HG02623 (cell line): ENCODE measurements at regions not wholly inside any gene's neighbourhood (a gene's known extent, or its start where the extent isn't known, plus 50 kb on each side); places are given as distances from the start of the nearest gene placed in this dataset.

Experiments used
- ATAC-seq: cut with Tn5 transposase; IDR thresholded peaks from one replicate; pipeline ENCODE4 v1.9.1; 2021; ENCODE audit warnings: moderate library complexity; ENCODE audit not compliant: unreplicated experiment

DNA sequence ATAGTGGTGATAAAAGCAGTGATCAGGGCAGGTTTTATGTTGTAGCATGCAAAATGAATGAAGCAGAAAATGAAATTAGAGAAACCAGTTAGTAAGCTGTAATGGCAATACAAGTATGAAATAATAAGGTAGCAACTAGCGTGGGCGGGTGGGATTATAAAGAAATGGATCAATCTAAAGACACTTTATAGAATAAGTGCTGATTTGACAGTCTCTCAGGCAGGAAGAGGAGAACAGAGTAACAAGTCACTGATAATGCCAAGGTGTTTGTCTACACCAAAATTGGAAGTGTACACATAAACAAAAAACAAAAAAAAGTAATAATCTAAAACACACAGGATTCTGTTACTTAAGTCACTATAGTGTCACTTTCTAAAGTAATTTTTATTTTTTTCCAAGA, 51.0 kb upstream of the PCBP1 start:
- ATAC-seq: no peak

DNA sequence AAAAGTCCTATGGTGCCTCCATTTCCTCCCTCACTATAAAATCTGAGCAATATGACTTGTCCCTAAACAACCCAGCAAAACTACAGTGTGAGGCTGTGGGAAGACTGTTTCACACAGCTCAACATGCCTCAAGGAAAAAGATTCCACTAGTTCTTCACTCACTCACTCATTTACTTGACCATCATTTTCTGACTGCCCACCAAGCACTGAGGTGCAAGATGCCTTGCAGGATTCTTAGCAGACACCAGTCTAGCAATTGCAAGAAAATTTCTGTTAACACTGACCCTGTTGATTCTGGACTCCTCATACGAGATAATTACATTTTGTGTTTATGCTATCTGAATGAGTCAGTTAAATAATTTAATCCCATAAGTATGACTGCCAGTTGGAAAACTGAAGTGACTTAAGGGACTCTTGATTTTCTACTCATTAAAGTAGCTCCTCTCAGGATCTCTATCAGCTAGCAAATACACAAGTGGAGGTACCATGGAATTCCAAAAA, 51.9 kb upstream of the PCBP1 start:
- no peak for ATAC-seq

DNA sequence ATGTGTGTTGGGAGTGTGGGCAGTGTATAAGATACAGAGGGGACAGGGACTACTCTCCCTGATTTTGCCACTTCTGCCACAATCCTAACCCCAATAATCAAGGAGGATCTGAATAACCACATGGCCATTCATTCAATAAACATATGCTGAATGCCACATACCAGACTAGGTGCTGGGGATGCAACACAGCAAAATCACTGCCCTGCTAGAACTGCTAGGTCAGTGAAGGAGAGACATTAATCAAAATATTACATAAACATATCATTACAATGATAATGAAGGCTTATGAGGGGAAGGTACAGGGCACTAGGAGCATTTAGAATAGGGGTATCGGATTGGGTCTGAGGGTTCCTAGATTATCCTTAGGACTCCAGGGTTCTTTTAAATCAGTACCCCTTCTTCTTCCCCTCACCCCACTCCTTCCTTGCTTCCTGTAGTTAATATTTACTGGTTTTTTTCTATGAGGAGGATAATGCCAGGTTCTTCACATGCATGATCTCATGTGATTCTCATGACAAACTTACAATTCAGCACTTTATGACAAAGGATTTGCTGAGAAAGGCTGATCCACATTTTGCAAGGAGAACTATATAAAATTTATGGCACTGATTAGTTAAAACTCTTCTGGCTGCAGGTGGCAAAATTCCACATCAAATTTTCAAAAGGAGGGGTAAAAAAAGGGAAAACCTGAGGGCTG, 56.4 kb upstream of the PCBP1 start:
- ATAC-seq: no peak

DNA sequence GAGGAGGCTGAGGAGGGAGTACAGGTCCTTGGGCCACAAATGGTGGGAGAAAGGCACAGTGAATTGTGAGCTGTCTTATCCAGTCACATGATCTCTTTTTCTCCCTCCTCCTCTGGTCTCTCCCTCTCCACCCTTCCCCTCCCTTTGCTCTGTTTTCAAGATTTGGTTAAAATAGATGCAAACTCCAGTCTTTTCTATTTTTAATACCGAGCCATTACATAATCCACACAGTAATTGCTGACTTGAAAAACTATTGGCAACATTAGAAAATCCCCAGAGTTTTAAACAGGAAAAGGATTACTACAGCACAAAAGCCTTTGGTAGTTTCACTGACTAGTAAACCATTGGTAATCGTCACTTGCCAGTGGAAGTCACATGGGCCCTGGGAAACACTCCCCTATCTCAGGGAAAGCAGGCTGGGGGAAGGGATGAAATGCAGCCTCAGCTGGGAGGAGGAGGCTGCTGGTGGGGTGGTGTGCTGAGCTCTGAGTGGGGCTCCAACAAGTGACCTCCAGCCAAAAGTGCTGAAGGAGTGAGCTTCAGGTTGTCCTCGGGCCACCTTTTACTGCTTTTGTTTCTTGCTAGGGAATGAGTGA, 57.4 kb upstream of the PCBP1 start:
- ATAC-seq: no peak

DNA sequence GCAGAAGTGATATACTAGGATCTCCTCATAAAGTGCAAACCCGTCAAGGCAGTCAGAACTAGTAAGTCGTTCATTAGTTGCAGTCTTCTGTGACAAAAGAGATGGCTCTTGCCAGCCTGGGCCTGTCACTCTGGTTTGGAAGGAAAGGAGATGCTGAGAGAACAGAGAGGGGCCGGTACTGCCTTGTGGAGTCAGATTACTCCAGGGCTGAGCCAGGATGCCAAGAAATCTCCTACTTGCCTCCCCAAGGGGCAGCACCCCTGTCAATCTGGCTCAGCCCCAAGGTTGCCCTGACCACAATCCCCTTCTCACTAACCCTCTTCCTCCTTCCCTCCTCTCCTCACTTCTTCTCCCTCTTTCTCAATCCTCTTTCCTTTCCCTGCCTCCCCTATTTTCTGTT, 62.9 kb upstream of the ASPRV1 start:
- no peak for ATAC-seq

DNA sequence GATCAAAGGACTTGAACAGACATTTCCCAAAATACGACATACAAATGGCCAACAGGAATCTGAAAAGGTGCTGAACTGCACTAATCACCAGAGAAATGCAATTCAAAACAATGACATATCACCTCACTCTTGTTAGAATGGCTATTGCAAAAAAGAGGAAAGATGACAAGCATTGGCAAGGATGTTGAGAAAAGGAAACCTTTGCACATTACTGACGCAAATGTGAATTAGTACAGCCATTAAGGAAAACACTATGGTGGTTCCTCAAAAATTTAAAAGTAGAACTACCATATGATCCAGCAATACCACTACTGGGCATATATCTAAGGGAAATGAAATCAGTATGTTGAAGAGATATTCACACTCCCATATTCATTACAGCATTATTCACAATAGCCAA, 57.7 kb upstream of the ASPRV1 start:
- ATAC-seq: no peak

DNA sequence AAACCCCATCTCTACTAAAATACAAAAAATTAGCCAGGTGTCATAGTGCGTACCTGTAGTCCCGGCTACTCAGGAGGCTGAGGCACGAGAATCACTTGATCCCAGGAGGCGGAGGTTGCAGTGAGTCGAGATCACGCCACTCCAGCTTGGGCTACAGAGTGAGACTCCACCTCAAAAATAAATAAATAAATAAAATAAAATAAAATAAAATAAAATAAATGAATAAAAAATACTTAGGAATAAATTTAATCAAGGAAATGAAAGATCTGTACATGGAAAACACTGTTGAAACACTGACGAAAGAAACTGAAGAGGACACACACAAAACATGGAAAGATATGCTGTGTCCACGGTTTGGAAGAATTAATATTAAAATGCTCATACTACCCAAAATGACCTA, 56.5 kb upstream of the ASPRV1 start:
- ATAC-seq: no peak

DNA sequence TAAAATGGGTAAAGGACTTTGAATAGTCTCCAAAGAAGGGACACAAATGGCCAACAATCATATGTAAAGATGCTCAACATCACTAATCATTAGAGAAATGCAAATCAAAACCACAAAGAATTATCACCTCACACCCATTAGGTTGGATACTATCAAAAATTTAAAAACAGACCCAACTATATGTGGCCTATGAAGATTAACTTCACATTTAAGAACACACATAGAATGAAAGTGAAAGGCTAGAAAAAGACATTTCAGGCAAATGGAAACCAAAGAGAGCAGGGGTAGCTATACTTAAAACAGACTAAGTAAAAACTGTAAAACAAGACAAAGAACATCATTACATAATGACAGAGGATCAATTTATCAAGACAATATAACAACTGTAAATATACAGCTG, 53.5 kb upstream of the ASPRV1 start:
- ATAC-seq: peak; percentile 47

DNA sequence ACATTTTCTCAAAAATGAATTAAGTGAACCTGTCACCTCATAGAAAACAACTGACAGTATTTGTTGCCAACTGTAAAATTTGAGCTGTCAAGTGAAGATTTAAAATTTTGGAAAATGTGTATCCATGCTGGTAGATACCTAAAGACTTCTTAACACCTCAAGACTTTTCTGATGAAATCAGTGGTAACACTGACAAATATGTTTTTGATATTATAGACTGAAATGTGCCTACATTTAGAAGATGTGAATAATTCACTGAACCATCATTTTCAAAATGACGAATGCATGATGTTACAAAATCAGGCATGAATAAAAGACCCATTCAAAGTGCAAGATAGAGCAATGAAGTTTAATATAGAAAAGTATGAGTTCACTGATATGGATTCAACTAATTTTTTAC, 51.5 kb upstream of the ASPRV1 start:
- ATAC-seq: no peak

DNA sequence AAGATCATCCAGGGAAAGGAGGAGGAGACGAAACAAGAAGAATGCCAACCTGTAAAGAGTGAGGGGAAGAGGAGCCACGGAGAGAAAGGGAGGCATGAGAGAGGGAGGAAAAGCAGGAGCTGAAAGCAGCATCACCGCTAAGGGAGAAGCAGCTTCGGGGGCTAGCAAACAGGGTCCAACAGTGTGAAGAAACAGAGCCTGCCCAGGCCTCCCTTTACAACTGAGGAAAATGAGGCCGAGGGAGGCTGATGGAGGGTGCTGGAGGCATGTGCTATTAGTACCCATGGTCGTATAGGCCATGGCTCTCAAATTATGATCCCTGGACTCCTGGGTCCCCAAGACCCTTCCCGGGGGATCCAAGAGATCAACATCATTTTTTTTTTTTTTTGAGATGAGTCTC, 50.4 kb upstream of the ASPRV1 start:
- ATAC-seq: no peak

DNA sequence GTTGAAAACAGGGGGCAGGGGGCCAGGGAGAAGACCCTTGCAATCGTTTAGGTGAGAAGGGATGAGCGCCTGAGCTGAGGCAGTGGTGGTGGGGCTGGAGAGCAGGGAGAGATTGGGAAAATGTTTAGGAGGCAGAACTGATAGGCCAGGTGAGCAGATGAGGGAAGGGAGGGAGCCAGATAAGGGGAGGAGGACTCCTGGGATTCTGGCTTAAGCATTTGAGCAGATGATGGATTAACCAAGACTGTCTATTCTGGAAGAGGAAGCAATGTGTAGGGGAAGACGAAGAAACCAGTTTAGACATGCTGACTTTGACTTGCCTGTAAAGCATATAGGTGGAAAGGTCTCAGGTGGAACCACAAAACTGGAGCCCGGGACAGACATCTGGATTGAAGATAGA, 49.9 kb upstream of the ASPRV1 start:
- ATAC-seq: no peak
